WI38 (cell line): ENCODE measurements at regions not wholly inside any gene's neighbourhood (a gene's known extent, or its start where the extent isn't known, plus 50 kb on each side); places are given as distances from the start of the nearest gene placed in this dataset.

Source experiments
- H3K4me3 ChIP-seq: 2 replicates; pipeline ENCODE4 v1.5.1; 2011; ENCODE audit warnings: low read depth, mild to moderate bottlenecking, control low read depth, low read length
- CTCF ChIP-seq: IDR thresholded peaks from 2 replicates; pipeline ENCODE4 v1.5.1; 2012; ENCODE audit warnings: low read depth, mild to moderate bottlenecking, control low read depth, low read length

DNA sequence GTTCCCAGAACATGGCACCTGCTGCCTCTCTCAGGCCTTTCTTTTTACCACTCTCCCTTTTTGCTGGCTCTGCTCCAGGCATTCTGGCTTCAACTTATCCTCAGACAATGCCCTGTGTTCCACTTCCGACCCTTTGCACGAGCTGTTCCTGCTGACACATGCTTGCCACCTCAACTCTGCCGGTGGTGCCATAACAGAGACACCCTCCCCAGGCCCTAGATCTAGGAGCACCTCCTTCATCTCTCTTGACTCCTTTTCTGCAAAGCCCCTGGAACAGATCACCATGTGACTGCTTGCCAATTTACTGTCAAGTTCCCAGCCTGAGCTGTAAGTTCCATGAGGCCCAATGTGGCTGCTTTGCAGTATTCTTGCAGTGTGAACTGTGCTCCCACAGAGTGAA, 256.0 kb upstream of the MKI67 start:
- no peak overlapping the region for H3K4me3 ChIP-seq
- no peak for TF ChIP-seq CTCF

DNA sequence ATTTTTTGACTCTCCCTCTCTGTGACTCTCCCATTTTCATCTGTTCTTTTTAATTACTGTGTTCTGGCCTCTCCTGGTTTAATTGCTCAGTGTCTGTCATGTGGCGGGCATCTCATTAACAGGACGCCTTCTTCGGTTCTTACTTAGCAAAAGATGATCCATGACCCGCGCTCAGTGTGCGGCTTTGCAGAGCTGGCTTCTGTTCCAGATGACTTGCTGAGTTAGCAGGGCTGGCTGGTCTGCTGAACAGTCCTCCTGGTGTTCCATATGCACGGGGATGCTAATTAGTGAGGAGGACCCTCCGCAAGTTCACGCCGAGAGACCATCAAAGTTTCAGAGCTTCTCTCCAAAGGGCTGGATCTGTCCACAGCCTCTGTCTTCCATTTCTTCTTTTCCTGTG, 258.6 kb upstream of the MKI67 start:
- TF ChIP-seq CTCF = no peak
- no peak overlapping the region for H3K4me3 ChIP-seq

- TF ChIP-seq CTCF = no peak
- H3K4me3 ChIP-seq = no peak overlapping the region
These were observed 260.0 kb upstream of the MKI67 start for GRCh38 chr10:128386231-128386630.

DNA sequence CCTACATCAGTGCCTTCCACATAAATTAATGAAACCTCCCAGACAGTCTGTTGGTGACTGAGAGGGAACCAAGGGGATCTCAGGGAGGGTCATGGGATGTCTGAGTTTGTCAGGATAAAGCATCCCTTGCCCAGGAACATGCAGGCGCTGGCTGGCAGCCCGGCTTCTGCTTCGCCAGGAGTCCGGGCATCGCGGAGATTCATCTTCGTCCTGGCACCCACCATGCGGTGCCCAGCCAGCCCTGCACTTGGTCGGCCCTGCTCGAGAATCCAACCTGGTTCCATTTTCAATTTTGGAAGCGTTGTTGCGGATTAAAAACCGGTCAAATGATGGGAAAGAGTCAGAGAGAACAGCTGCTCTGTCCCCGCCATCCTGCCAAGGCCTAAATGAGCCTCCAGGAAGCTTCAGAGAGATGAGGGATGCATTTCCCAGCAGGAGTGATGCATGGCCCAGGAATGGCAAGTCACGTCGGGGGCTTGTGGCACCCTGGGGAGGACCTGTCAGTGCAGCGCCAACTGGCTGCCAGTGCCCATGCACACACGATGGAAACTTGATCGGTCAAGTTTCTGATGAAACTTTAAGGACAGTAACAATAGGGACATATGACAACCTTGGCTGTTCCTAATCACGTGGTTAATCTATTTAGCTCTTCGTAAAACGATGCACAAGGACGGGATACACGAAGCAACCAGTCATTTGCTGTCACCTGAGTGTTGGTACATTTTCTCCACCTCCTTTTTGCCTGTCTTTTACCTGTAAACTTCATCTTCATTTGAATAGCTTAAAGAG, 260.8 kb upstream of the MKI67 start:
- H3K4me3 ChIP-seq = no peak overlapping the region
- TF ChIP-seq CTCF = no peak

DNA sequence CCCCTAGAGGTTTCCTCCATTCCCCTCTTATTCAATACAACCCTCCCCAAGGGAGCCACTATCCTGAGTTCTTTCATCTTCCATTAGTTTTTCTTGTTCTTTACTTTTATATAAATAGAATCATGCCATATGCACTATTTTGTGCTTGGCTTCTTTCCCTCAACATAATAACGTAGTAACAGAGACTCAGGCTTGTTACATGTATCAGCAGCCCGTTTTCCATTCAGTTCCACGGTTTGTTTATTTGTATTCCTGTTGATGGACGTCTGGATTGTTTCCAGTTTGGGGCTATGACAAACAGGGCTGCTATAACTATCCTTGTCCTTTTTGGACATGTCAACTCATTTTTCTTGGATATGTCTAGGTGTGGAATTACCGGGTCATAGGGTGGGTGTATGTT, 264.4 kb upstream of the MKI67 start:
- no peak for TF ChIP-seq CTCF

GRCh38 chr10:128393546-128393945, 267.3 kb upstream of the MKI67 start:
- no peak overlapping the region for H3K4me3 ChIP-seq
- no peak for TF ChIP-seq CTCF

More for the DNA sequence above, 264.4 kb upstream of the MKI67 start:
- H3K4me3 ChIP-seq = no peak overlapping the region

DNA sequence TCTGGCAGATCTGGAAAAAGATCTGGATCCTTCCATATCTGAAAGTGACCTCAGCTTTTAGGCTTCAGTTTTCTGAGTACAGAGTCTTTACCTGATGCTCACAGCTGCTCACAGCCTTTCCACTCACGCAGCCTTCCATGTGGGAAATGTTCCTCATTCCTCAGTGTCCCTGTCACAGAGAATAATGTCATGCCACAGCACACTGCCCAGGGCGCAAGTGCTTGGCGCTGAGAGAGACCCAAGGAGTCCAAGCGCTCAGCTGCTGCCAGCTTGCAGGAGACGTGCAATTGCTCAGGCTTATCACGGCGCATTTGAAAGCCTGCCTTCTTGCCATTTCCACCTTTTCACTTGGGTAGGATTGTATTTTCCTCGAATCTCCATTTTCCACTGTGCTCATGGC, 271.9 kb upstream of the MKI67 start:
- no peak for TF ChIP-seq CTCF
- H3K4me3 ChIP-seq = no peak overlapping the region
